Ishikawa (cell line): ENCODE measurements at regions not wholly inside any gene's neighbourhood (a gene's known extent, or its start where the extent isn't known, plus 50 kb on each side); places are given as distances from the start of the nearest gene placed in this dataset.

Experiments used
- CEBPB ChIP-seq: IDR thresholded peaks from 2 replicates; pipeline ENCODE4 v1.6.1; 2012
- CREB1 ChIP-seq: IDR thresholded peaks from 2 replicates; pipeline ENCODE4 v1.6.1; 2012; ENCODE audit warnings: low read depth
- EGR1 ChIP-seq: IDR thresholded peaks from 2 replicates; pipeline ENCODE4 v1.6.1; 2012
- EP300 ChIP-seq: IDR thresholded peaks from 2 replicates; pipeline ENCODE4 v1.6.1; 2012; ENCODE audit warnings: borderline replicate concordance
- FOXM1 ChIP-seq: IDR thresholded peaks from 2 replicates; pipeline ENCODE4 v1.6.1; 2012; ENCODE audit warnings: low read depth, borderline replicate concordance
- NFIC ChIP-seq: IDR thresholded peaks from 2 replicates; pipeline ENCODE4 v1.6.1; 2012
- RAD21 ChIP-seq: IDR thresholded peaks from 2 replicates; pipeline ENCODE4 v1.6.1; 2012; ENCODE audit warnings: low read depth
- TAF1 ChIP-seq: IDR thresholded peaks from 2 replicates; pipeline ENCODE4 v1.6.1; 2012; ENCODE audit warnings: low read depth, mild to moderate bottlenecking
- TCF12 ChIP-seq: IDR thresholded peaks from 2 replicates; pipeline ENCODE4 v1.6.1; 2012; ENCODE audit warnings: low read depth
- TEAD4 ChIP-seq: IDR thresholded peaks from 2 replicates; pipeline ENCODE4 v1.6.1; 2012
- YY1 ChIP-seq: IDR thresholded peaks from 2 replicates; pipeline ENCODE4 v1.6.1; 2012; ENCODE audit warnings: low read depth
- ZBTB7A ChIP-seq: IDR thresholded peaks from 2 replicates; pipeline ENCODE4 v1.6.1; 2012; ENCODE audit warnings: low read depth
- TF ChIP-seq, protein P1 (sequence below): IDR thresholded peaks from 2 replicates; pipeline ENCODE4 v1.6.1; 2012; ENCODE audit warnings: low read depth, mild to moderate bottlenecking
- TF ChIP-seq, protein P2 (sequence below): IDR thresholded peaks from 2 replicates; pipeline ENCODE4 v1.6.1; 2012
- TF ChIP-seq, protein P3 (sequence below): IDR thresholded peaks from 2 replicates; pipeline ENCODE4 v1.6.1; 2012

DNA sequence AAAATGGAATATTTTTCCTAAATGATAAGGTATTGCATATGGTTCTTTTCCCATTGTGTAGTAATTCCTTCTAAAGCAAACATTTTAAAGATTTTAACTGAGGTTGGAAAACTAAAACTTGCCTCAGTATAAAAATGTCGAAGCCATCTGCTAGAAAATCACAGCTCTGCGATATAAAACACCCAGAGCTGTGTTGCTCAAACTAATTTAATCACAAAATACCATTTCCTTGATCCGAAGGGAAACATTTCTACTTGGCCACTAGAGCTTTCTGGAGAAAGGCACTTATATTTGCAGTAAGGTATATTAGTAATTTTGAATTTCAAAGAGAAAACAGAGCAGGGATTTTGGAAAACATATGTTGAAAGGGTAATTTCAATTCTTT is 209.2 kb upstream of the ZNF32 start:
- TF ChIP-seq, protein P1, sequence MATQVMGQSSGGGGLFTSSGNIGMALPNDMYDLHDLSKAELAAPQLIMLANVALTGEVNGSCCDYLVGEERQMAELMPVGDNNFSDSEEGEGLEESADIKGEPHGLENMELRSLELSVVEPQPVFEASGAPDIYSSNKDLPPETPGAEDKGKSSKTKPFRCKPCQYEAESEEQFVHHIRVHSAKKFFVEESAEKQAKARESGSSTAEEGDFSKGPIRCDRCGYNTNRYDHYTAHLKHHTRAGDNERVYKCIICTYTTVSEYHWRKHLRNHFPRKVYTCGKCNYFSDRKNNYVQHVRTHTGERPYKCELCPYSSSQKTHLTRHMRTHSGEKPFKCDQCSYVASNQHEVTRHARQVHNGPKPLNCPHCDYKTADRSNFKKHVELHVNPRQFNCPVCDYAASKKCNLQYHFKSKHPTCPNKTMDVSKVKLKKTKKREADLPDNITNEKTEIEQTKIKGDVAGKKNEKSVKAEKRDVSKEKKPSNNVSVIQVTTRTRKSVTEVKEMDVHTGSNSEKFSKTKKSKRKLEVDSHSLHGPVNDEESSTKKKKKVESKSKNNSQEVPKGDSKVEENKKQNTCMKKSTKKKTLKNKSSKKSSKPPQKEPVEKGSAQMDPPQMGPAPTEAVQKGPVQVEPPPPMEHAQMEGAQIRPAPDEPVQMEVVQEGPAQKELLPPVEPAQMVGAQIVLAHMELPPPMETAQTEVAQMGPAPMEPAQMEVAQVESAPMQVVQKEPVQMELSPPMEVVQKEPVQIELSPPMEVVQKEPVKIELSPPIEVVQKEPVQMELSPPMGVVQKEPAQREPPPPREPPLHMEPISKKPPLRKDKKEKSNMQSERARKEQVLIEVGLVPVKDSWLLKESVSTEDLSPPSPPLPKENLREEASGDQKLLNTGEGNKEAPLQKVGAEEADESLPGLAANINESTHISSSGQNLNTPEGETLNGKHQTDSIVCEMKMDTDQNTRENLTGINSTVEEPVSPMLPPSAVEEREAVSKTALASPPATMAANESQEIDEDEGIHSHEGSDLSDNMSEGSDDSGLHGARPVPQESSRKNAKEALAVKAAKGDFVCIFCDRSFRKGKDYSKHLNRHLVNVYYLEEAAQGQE: no peak
- TF ChIP-seq EGR1 (no peak), NFIC (no peak), CREB1 (no peak), CEBPB (no peak), TCF12 (no peak), YY1 (no peak), RAD21 (no peak), FOXM1 (no peak)
- TF ChIP-seq, protein P2, sequence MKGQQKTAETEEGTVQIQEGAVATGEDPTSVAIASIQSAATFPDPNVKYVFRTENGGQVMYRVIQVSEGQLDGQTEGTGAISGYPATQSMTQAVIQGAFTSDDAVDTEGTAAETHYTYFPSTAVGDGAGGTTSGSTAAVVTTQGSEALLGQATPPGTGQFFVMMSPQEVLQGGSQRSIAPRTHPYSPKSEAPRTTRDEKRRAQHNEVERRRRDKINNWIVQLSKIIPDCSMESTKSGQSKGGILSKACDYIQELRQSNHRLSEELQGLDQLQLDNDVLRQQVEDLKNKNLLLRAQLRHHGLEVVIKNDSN: no peak

DNA sequence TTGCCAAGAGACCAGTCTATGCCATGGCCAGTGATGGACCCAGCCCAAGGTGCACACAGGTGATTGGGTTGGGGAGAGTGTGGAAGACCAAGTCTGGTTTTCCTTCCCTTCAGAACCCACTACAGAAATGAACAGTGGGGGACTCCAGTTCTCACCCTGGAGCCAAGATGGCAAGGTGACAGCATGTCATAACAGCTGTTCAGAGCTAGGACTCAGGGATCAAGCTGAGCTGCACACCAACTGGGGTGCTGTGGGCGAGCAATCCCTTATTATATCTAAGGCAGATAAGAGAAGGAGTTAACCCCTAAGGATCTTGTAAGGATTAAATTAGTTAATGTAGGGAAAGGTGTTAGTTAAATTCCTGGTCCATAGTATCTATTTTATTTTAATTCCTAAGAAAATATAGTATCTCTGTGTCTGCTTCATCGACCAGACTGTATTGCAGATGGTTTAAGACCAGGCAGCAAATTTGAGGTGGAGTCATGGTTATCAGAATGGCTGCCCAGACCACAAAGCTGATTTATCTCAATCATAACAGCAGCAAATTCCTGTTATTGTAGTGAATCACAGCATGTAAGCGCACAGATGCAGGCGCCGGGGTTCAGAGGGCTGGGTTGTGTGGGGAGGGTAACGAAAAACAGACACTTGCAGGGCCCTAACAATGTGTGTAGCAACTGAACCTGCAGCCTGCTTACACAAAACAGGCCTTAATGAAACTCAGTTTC is 208.7 kb upstream of the ZNF32 start:
- TF ChIP-seq NFIC (no peak), TEAD4 (no peak), ZBTB7A (no peak), YY1 (no peak)
- TF ChIP-seq, protein P1: no peak

DNA sequence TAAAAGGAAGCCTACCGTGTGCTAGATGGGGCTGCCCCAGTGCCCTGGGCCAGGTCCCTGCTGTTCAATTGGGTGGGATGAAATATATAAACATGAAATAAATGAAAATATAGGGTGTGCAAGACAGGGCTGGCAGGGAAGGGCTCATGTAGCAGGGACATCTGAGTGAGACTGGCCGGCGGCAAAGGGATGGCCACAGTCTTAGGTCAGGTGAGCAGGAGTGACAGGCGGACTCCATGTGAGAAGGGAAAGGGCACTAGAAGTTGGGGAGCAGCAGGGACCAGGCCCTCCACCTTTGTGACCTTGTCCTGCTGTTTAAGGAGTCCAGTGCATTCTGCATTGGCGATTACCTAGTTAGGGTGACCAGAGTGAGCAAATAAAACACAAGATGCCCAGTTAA is 207.6 kb upstream of the ZNF32 start:
- TF ChIP-seq EP300 (no peak), YY1 (no peak), TEAD4 (no peak), TAF1 (no peak), ZBTB7A (no peak), CREB1 (no peak), NFIC (no peak), CEBPB (no peak)
- TF ChIP-seq, protein P2: no peak
- TF ChIP-seq, protein P3, sequence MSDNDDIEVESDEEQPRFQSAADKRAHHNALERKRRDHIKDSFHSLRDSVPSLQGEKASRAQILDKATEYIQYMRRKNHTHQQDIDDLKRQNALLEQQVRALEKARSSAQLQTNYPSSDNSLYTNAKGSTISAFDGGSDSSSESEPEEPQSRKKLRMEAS: no peak

DNA sequence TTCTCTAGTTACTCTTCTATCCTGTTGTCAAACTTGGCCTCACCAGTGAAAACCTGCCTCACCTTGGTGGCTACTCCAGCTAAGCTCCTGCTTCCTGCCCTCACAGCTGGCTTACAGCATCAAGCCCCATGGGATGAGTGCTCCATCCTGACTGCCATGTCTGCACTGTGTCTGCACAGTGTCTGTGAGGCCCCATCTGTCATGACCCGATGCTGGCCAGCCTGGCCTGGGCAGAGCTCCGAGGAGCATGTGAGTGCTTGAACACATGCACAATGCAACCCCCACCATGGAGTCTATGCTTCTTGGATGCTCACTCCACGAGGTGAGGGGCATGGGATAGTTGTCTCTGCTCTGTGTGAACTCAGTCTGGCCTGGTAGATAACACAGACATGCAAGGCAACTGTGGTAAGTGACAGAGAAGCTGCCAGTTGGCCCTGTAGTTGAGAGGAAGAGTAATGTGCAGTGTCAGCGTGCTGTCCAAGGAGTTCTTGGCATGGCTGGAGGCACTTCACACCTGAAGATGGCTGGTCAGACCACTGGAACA is 207.1 kb upstream of the ZNF32 start:
- TF ChIP-seq NFIC (no peak), ZBTB7A (no peak), FOXM1 (no peak), CEBPB (no peak), TEAD4 (no peak), EGR1 (no peak), TCF12 (no peak), EP300 (no peak)
- TF ChIP-seq, protein P1: no peak
- TF ChIP-seq, protein P2: no peak
